Heart right ventricle (tissue), 16 donors: ENCODE measurements at regions not wholly inside any gene's neighbourhood (a gene's known extent, or its start where the extent isn't known, plus 50 kb on each side); places are given as distances from the start of the nearest gene placed in this dataset.

Experiments used
- ATAC-seq, 8 donors: fragments of 200-7000 bp; cut with Tn5 transposase; one replicate each; pipeline ENCODE4 v1.9.1; 2020; ENCODE audit warnings: mild to moderate bottlenecking in 8 of 8, moderate library complexity in 8 of 8, moderate number of reproducible peaks in 1 of 8
- DNase-seq, 2 donors: peaks; one replicate each; pipeline ENCODE4 v3.0.0-alpha.2; 2020
- H3K27ac ChIP-seq, 10 donors: fragments of 200-600 bp; sonication (generic) in 2 of 10; one replicate each; pipeline versions ENCODE4 v1.5.0 to v1.8.0; 2020 to 2022; ENCODE audit warnings: mild to moderate bottlenecking in 3 of 10
- H3K27me3 ChIP-seq, 7 donors: fragments of 200-600 bp; one replicate each; pipeline ENCODE4 v1.8.0; 2021 to 2022; ENCODE audit warnings: mild to moderate bottlenecking in 2 of 7
- H3K36me3 ChIP-seq, 9 donors: fragments of 200-600 bp; sonication (generic) in 1 of 9; one replicate each; pipeline versions ENCODE4 v1.5.0 to v1.8.0; 2020 to 2022; ENCODE audit warnings: mild to moderate bottlenecking in 2 of 9
- H3K4me1 ChIP-seq, 9 donors: fragments of 200-600 bp; sonication (generic) in 1 of 9; one replicate each; pipeline versions ENCODE4 v1.5.0 to v1.8.0; 2020 to 2022; ENCODE audit warnings: mild to moderate bottlenecking in 4 of 9
- H3K4me3 ChIP-seq, 10 donors: fragments of 200-600 bp; sonication (generic) in 2 of 10; one replicate each; pipeline versions ENCODE4 v1.5.0 to v1.8.0; 2020 to 2022; ENCODE audit warnings: mild to moderate bottlenecking in 7 of 10, moderate library complexity in 2 of 10
- H3K9me3 ChIP-seq, 11 donors: fragments of 200-600 bp in 10 of 11; sonication (generic) in 2 of 11; one replicate each; pipeline versions ENCODE4 v1.5.0 to v1.8.0; 2013 to 2022; ENCODE audit warnings: mild to moderate bottlenecking in 2 of 11, control low read depth in 1 of 11, moderate library complexity in 1 of 11
- CTCF ChIP-seq, 9 donors: fragments of 200-600 bp; sonication (generic) in 2 of 9; IDR thresholded peaks; one replicate each; pipeline versions ENCODE4 v1.5.0 to v1.8.0; 2021 to 2022; ENCODE audit warnings: antibody characterized with exemption in 9 of 9, mild to moderate bottlenecking in 5 of 9, moderate library complexity in 1 of 9
- WGBS, 2 donors: extraction: QIAGEN DNeasy Blood & Tissue Kit; methylation state at CpG; one replicate each; pipeline ENCODE4 v1.1.7; 2013; ENCODE audit warnings: inconsistent platforms in 1 of 2; 5-methylcytosine and 5-hydroxymethylcytosine counted together
- intact Hi-C, 10 donors: fragments of 100-400 bp; cut with DNase I; formaldehyde crosslinking; loops; one replicate each; pipeline versions ENCODE4 v1.11.1 to v1.14.2; 2022
- donor health status: Arrhythmogenic right ventricular cardiomyopathy.
- donor health status: ischemic (EF 13 %, LVEDD 7.1; RV severe dilation, severe dysfunction).
- donor health status: healthy with polysubstance abuse.
- donor health status: DM: no; HTN: yes; CAD: no.
- donor health status: DM: no; HTN: no; CAD: no.
- donor health status: ischemic (EF 25% LVEDD 6.9; RV normal size, moderate dysfunction).
- donor health status: ischemic (EF 25% LVEDD 5.7; RV mildly dilated, moderate dysfunction).
- donor health status: healthy.
- donor health status: DM: yes; HTN: yes; CAD: no.
- donor health status: Ischemic cardiomyopathy.
- donor health status: ischemic (EF 35%, LVEDD 5.7; RV mildly dilated, moderate dysfunction).
- donor health status: nonischemic (EF 11% LVEDD 7.7; RV severe dilation, severe dysfunction).
- donor health status: DM: yes; HTN: yes; CAD: no.
- donor health status: PGD.
- donor health status: ischemic (EF 29% LVEDD 5.4; RV normal size, mild dysfunction).
- donor health status: nonischemic (EF 23%, LVEDD 6.1; RV moderate dilation, normal function).

- no peak overlapping the region for H3K4me3 ChIP-seq
- no peaks in the 10 kb centered on the region for H3K27me3 ChIP-seq
- intact Hi-C loops, result no loop called here
- no peak for TF ChIP-seq CTCF (IDR thresholded peaks at IDR 0.05)
- H3K9me3 ChIP-seq, result no peaks in the 10 kb centered on the region
- H3K4me1 ChIP-seq, result peaks cover 0 to 6% (median 0%) of the 10 kb centered on the region in 9 donors
- DNase-seq (no peak), ATAC-seq (no peak)
- 84 to 87% methylated on average over 1 of the region's 1 CpG for WGBS, 2 donors
- H3K27ac ChIP-seq, result no peak overlapping the region
- H3K36me3 ChIP-seq, result no peaks in the 10 kb centered on the region
These were observed 138.4 kb upstream of the GLRA1 start for GRCh38 chr5:152063004-152063403.

DNA sequence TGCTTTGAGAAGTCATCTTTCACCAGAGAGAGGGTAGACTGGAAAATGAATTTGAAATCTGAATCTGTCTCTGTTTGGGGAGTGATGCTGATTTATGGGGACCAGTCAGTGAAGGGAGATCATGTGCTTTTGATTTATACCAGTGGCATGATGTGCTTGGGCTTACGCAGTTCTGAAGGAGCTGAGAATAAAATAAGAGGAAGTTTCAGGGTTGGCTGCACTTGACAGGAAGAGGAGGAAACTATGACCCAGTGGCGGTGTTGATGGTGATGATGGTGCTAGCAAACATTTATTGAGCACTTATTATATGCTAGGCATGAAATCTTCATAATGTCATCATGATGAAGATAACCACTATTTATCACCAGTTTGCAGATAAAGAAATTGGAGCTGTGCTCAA lies 136.4 kb upstream of the GLRA1 start:
- DNase-seq (no peak), ATAC-seq (no peak)
- no peaks in the 10 kb centered on the region for H3K9me3 ChIP-seq
- WGBS, 2 donors, result 52 to 78% methylated on average over 2 of the region's 2 CpGs
- H3K4me1 ChIP-seq, result peaks cover 0 to 6% (median 0%) of the 10 kb centered on the region in 9 donors
- TF ChIP-seq CTCF (IDR thresholded peaks at IDR 0.05), result no peak
- intact Hi-C loops, result no loop called here
- no peaks in the 10 kb centered on the region for H3K27me3 ChIP-seq
- H3K4me3 ChIP-seq, result no peak overlapping the region
- no peaks in the 10 kb centered on the region for H3K36me3 ChIP-seq
- H3K27ac ChIP-seq, result no peak overlapping the region

DNA sequence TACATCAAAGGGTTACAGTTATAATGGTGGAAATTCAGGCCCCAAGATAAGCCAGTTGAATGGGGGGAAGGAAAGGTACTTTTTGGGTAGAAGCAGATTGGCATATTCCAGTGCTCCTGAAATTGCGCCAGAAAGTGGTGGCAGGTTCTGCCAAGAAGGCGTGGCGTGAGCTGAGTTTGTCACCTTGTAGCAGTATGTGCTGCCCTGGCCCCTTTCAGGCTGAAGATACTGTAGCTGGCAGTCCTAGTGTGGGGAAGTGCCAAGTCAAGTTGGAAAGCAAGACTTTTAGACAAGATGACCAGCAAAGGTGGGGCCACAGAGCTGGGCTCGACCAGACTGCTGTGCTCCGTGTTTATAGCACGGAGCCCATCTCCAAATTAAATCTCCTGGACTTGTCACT lies 133.6 kb upstream of the GLRA1 start:
- ATAC-seq (peak in 7 of 8 donors; percentile 12 to 83 (median 66)), DNase-seq (peak; percentile 8 to 33)
- Histone ChIP-seq H3K4me1 (peaks cover 0 to 6% (median 0%) of the 10 kb centered on the region in 9 donors), H3K36me3 (no peaks in the 10 kb centered on the region), H3K27ac (no peak overlapping the region), H3K9me3 (no peaks in the 10 kb centered on the region), H3K4me3 (no peak overlapping the region), H3K27me3 (no peaks in the 10 kb centered on the region)
- intact Hi-C loops, result no loop called here
- no peak for TF ChIP-seq CTCF (IDR thresholded peaks at IDR 0.05)
- 59 to 66% methylated on average over 6 of the region's 6 CpGs for WGBS, 2 donors

GRCh38 chr5:152056931-152057330 lies 132.3 kb upstream of the GLRA1 start:
- WGBS, 2 donors, result 88 to 89% methylated on average over 7 of the region's 7 CpGs
- H3K9me3 ChIP-seq, result no peaks in the 10 kb centered on the region
- ATAC-seq, result no peak
- intact Hi-C loops, result no loop called here
- no peak for TF ChIP-seq CTCF (IDR thresholded peaks at IDR 0.05)
- DNase-seq, result no peak
- H3K36me3 ChIP-seq, result no peaks in the 10 kb centered on the region
- no peak overlapping the region for H3K27ac ChIP-seq
- H3K27me3 ChIP-seq, result no peaks in the 10 kb centered on the region
- no peak overlapping the region for H3K4me3 ChIP-seq
- peaks cover 0 to 6% (median 0%) of the 10 kb centered on the region in 9 donors for H3K4me1 ChIP-seq
